WTC11 (cell line): ENCODE measurements at regions not wholly inside any gene's neighbourhood (a gene's known extent, or its start where the extent isn't known, plus 50 kb on each side); places are given as distances from the start of the nearest gene placed in this dataset.

Experiments used
- ATAC-seq: fragments of 200-7000 bp; cut with Tn5 transposase; 2 replicates; pipeline ENCODE4 v1.10.0; 2021; ENCODE audit warnings: mild to moderate bottlenecking, moderate library complexity
- CTCF ChIA-PET: fragments of 300-600 bp; sonication (Branson Sonifier 250); formaldehyde crosslinking; loops from one replicate; lab custom pipeline; 2021; ENCODE audit warnings: antibody characterized with exemption; lab: Charles Lee
- POLR2A ChIA-PET: fragments of 350-600 bp; sonication (Branson Sonifier 250); formaldehyde crosslinking; loops from one replicate; lab custom pipeline; 2021; ENCODE audit warnings: antibody characterized with exemption; lab: Charles Lee
- DNase-seq: peaks from one replicate; pipeline ENCODE4 v3.0.0; 2021; ENCODE audit warnings: low spot score
- H3K27ac Mint-ChIP-seq: 2 replicates; pipeline ENCODE4 v1.8.0; 2021; ENCODE audit warnings: mixed read lengths
- H3K27me3 Mint-ChIP-seq: 2 replicates; pipeline ENCODE4 v1.8.0; 2021; ENCODE audit warnings: low read depth, mild to moderate bottlenecking, moderate library complexity, mixed read lengths
- H3K36me3 Mint-ChIP-seq: 2 replicates; pipeline ENCODE4 v1.8.0; 2021; ENCODE audit warnings: mixed read lengths
- H3K4me1 Mint-ChIP-seq: 2 replicates; pipeline ENCODE4 v1.8.0; 2022; ENCODE audit warnings: mixed read lengths
- H3K4me3 Mint-ChIP-seq: 2 replicates; pipeline ENCODE4 v1.8.0; 2021; ENCODE audit warnings: mild to moderate bottlenecking, moderate library complexity, mixed read lengths
- H3K9me3 Mint-ChIP-seq: 2 replicates; pipeline ENCODE4 v1.8.0; 2021; ENCODE audit warnings: mixed read lengths
- CREM ChIP-seq: sonication (generic); formaldehyde crosslinking; IDR thresholded peaks from 2 replicates; pipeline ENCODE4 v1.8.1; 2022; ENCODE audit warnings: mild to moderate bottlenecking, missing genetic modification reagents, moderate library complexity
- ESRRA ChIP-seq: sonication (generic); formaldehyde crosslinking; IDR thresholded peaks from 2 replicates; pipeline ENCODE4 v1.8.1; 2022; ENCODE audit warnings: mild to moderate bottlenecking, missing genetic modification reagents, borderline replicate concordance
- GABPB1 ChIP-seq: sonication (generic); formaldehyde crosslinking; IDR thresholded peaks from 2 replicates; pipeline ENCODE4 v1.8.1; 2023; ENCODE audit warnings: mild to moderate bottlenecking, missing genetic modification reagents
- JUN ChIP-seq: sonication (generic); formaldehyde crosslinking; IDR thresholded peaks from 2 replicates; pipeline ENCODE4 v1.8.0; 2023; ENCODE audit warnings: mild to moderate bottlenecking, missing genetic modification reagents
- MXD4 ChIP-seq: fragments of 250-450 bp; sonication (Bioruptor Pico); IDR thresholded peaks from 2 replicates; pipeline ENCODE4 v1.8.0; 2021; ENCODE audit warnings: mild to moderate bottlenecking, moderate library complexity, borderline replicate concordance
- NFE2L1 ChIP-seq: sonication (generic); formaldehyde crosslinking; IDR thresholded peaks from 2 replicates; pipeline ENCODE4 v1.8.1; 2023; ENCODE audit warnings: missing genetic modification reagents
- ZBTB21 ChIP-seq: sonication (generic); formaldehyde crosslinking; IDR thresholded peaks from 2 replicates; pipeline ENCODE4 v1.8.1; 2023; ENCODE audit warnings: mild to moderate bottlenecking, missing genetic modification reagents, borderline replicate concordance
- ZNF121 ChIP-seq: sonication (generic); formaldehyde crosslinking; IDR thresholded peaks from 2 replicates; pipeline ENCODE4 v1.8.0; 2023; ENCODE audit warnings: missing genetic modification reagents
- ZNF263 ChIP-seq: sonication (generic); formaldehyde crosslinking; IDR thresholded peaks from 2 replicates; pipeline ENCODE4 v1.8.1; 2022; ENCODE audit warnings: low read depth, mild to moderate bottlenecking, moderate library complexity, missing genetic modification reagents
- ZNF317 ChIP-seq: sonication (generic); formaldehyde crosslinking; IDR thresholded peaks from 2 replicates; pipeline ENCODE4 v1.8.1; 2023; ENCODE audit warnings: low read depth, mild to moderate bottlenecking, moderate library complexity, missing genetic modification reagents, borderline replicate concordance
- ZNF416 ChIP-seq: fragments of 250-450 bp; sonication (Bioruptor Pico); IDR thresholded peaks from 2 replicates; pipeline ENCODE4 v1.9.0; 2021; ENCODE audit warnings: mild to moderate bottlenecking, inconsistent platforms
- TF ChIP-seq, protein P1 (sequence below): sonication (generic); formaldehyde crosslinking; conservative IDR thresholded peaks from 2 replicates; pipeline ENCODE4 v1.8.1; 2023; ENCODE audit warnings: mild to moderate bottlenecking, low read depth, missing genetic modification reagents, moderate library complexity
- TF ChIP-seq, protein P2 (sequence below): sonication (generic); formaldehyde crosslinking; IDR thresholded peaks from 2 replicates; pipeline ENCODE4 v1.8.1; 2022; ENCODE audit warnings: mild to moderate bottlenecking, moderate library complexity, missing genetic modification reagents
- TF ChIP-seq, protein P3 (sequence below): sonication (generic); formaldehyde crosslinking; IDR thresholded peaks from 2 replicates; pipeline ENCODE4 v1.8.1; 2022; ENCODE audit warnings: low read depth, mild to moderate bottlenecking, moderate library complexity, missing genetic modification reagents, borderline replicate concordance
- TF ChIP-seq, protein P4 (sequence below): sonication (generic); formaldehyde crosslinking; IDR thresholded peaks from 2 replicates; pipeline ENCODE4 v1.8.0; 2023; ENCODE audit warnings: missing genetic modification reagents
- TF ChIP-seq, protein P5 (sequence below): sonication (generic); formaldehyde crosslinking; IDR thresholded peaks from 2 replicates; pipeline ENCODE4 v1.8.1; 2023; ENCODE audit warnings: mild to moderate bottlenecking, missing genetic modification reagents
- TF ChIP-seq, protein P6 (sequence below): sonication (generic); formaldehyde crosslinking; IDR thresholded peaks from 2 replicates; pipeline ENCODE4 v1.8.0; 2022; ENCODE audit warnings: mild to moderate bottlenecking, missing genetic modification reagents
- TF ChIP-seq, protein P7 (sequence below): fragments of 200-600 bp; IDR thresholded peaks from 2 replicates; pipeline ENCODE4 v1.8.0; 2022; ENCODE audit warnings: antibody characterized with exemption
- TF ChIP-seq, protein P8 (sequence below): sonication (generic); formaldehyde crosslinking; IDR thresholded peaks from 2 replicates; pipeline ENCODE4 v1.8.0; 2022; ENCODE audit warnings: mild to moderate bottlenecking, missing genetic modification reagents
- TF ChIP-seq, protein P9 (sequence below): sonication (generic); formaldehyde crosslinking; IDR thresholded peaks from 2 replicates; pipeline ENCODE4 v1.8.1; 2023; ENCODE audit warnings: mild to moderate bottlenecking, missing genetic modification reagents, moderate library complexity

DNA sequence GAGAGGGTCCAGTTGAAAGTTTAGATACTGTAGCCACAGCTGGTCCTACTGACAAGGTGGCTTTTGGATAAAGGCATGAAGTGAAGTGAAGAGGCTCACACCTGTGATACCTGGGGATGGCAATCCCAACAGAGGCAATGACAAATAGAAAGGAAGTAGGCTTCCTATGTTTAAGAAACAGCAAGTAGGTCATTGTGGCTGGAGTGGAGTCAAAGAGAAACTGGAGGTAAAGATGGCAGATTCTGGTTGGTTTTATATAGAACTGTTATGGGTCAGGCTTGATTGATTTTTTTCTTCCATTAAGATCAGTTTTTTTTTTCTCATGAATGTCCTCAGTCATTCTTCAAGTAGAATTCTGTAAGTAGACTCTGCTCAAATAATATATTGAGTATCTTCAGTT is 79.5 kb downstream of the ANXA1 start:
- ChIA-PET CTCF (no interaction called here), POLR2A (no interaction called here)
- DNase-seq: no peak
- Mint-ChIP-seq H3K36me3 (no peaks in the 10 kb centered on the region), H3K4me1 (peaks cover 6% of the 10 kb centered on the region), H3K9me3 (no peaks in the 10 kb centered on the region), H3K27ac (no peak overlapping the region), H3K4me3 (no peak overlapping the region), H3K27me3 (no peaks in the 10 kb centered on the region)
- TF ChIP-seq NFE2L1 (no peak), ZNF317 (CRISPR knock-in tag) (no peak)
- TF ChIP-seq, protein P1, sequence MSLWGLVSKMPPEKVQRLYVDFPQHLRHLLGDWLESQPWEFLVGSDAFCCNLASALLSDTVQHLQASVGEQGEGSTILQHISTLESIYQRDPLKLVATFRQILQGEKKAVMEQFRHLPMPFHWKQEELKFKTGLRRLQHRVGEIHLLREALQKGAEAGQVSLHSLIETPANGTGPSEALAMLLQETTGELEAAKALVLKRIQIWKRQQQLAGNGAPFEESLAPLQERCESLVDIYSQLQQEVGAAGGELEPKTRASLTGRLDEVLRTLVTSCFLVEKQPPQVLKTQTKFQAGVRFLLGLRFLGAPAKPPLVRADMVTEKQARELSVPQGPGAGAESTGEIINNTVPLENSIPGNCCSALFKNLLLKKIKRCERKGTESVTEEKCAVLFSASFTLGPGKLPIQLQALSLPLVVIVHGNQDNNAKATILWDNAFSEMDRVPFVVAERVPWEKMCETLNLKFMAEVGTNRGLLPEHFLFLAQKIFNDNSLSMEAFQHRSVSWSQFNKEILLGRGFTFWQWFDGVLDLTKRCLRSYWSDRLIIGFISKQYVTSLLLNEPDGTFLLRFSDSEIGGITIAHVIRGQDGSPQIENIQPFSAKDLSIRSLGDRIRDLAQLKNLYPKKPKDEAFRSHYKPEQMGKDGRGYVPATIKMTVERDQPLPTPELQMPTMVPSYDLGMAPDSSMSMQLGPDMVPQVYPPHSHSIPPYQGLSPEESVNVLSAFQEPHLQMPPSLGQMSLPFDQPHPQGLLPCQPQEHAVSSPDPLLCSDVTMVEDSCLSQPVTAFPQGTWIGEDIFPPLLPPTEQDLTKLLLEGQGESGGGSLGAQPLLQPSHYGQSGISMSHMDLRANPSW (CRISPR knock-in tag): no peak
- TF ChIP-seq, protein P2, sequence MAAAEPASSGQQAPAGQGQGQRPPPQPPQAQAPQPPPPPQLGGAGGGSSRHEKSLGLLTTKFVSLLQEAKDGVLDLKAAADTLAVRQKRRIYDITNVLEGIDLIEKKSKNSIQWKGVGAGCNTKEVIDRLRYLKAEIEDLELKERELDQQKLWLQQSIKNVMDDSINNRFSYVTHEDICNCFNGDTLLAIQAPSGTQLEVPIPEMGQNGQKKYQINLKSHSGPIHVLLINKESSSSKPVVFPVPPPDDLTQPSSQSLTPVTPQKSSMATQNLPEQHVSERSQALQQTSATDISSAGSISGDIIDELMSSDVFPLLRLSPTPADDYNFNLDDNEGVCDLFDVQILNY (CRISPR knock-in tag): no peak
- no peak for ATAC-seq

DNA sequence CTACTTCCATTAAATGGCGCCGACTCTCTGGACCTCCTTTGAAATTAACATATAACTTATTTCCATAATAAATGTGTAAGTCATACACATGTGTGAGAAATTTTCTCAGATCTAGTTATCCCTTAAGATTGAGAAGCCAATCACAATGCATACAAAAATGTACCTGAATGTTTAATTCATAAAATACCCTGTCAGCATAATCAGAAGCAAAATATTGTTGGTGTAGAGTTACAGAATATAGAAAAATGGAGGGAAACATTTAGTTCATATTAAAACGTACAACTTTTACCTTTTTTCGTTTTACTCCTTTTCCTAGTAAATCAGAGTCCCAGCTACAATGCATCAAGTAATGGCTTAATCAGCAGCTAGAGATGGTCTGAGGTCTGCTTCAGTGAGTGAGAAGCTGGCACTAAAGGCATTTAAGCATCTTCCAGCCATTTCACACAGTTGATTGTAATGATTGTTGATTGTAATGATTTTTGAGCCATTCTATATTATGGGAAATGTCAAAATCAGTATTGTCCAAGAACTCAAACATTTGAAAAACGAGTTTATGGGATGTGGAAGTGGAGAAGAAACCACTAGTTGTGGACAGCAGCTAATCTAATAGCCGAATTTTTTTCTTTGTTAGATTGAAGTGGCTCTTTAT is 81.8 kb downstream of the ANXA1 start:
- H3K36me3 Mint-ChIP-seq: no peaks in the 10 kb centered on the region
- no peak overlapping the region for H3K27ac Mint-ChIP-seq
- ATAC-seq (no peak), DNase-seq (no peak)
- TF ChIP-seq MXD4: no peak
- TF ChIP-seq, protein P3, sequence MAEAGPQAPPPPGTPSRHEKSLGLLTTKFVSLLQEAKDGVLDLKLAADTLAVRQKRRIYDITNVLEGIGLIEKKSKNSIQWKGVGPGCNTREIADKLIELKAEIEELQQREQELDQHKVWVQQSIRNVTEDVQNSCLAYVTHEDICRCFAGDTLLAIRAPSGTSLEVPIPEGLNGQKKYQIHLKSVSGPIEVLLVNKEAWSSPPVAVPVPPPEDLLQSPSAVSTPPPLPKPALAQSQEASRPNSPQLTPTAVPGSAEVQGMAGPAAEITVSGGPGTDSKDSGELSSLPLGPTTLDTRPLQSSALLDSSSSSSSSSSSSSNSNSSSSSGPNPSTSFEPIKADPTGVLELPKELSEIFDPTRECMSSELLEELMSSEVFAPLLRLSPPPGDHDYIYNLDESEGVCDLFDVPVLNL (CRISPR knock-in tag): no peak
- TF ChIP-seq, protein P4, sequence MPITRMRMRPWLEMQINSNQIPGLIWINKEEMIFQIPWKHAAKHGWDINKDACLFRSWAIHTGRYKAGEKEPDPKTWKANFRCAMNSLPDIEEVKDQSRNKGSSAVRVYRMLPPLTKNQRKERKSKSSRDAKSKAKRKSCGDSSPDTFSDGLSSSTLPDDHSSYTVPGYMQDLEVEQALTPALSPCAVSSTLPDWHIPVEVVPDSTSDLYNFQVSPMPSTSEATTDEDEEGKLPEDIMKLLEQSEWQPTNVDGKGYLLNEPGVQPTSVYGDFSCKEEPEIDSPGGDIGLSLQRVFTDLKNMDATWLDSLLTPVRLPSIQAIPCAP (CRISPR knock-in tag): no peak
- no peak for TF ChIP-seq GABPB1 (CRISPR knock-in tag)
- TF ChIP-seq ZNF416 (CRISPR knock-in tag): no peak
- no peak for TF ChIP-seq ZNF121 (CRISPR knock-in tag)
- TF ChIP-seq, protein P5, sequence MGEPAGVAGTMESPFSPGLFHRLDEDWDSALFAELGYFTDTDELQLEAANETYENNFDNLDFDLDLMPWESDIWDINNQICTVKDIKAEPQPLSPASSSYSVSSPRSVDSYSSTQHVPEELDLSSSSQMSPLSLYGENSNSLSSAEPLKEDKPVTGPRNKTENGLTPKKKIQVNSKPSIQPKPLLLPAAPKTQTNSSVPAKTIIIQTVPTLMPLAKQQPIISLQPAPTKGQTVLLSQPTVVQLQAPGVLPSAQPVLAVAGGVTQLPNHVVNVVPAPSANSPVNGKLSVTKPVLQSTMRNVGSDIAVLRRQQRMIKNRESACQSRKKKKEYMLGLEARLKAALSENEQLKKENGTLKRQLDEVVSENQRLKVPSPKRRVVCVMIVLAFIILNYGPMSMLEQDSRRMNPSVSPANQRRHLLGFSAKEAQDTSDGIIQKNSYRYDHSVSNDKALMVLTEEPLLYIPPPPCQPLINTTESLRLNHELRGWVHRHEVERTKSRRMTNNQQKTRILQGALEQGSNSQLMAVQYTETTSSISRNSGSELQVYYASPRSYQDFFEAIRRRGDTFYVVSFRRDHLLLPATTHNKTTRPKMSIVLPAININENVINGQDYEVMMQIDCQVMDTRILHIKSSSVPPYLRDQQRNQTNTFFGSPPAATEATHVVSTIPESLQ: no peak
- POLR2A ChIA-PET: no interaction called here
- H3K27me3 Mint-ChIP-seq: no peaks in the 10 kb centered on the region
- CTCF ChIA-PET: no interaction called here
- H3K4me3 Mint-ChIP-seq: no peak overlapping the region
- H3K9me3 Mint-ChIP-seq: no peaks in the 10 kb centered on the region
- peaks cover 7% of the 10 kb centered on the region for H3K4me1 Mint-ChIP-seq

DNA sequence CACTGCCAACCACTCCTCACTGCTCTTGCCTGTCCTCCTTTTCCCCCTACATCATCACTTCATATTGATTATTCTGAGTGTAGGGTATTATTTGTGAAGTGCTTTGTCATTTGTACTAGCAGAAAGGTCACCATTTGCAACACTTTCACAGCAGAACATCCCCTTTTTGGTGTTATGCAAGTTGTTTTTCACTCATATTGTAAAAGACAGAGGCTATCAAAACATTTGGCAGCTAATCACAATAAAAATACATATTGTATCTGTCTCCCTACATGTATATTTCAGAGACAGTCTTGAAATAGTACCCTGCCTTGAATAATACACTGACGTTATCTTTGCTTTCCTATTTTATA is 82.3 kb downstream of the ANXA1 start:
- peaks cover 7% of the 10 kb centered on the region for H3K4me1 Mint-ChIP-seq
- DNase-seq: no peak
- no peak overlapping the region for H3K27ac Mint-ChIP-seq
- no peaks in the 10 kb centered on the region for H3K36me3 Mint-ChIP-seq
- no peak overlapping the region for H3K4me3 Mint-ChIP-seq
- no peaks in the 10 kb centered on the region for H3K27me3 Mint-ChIP-seq
- CTCF ChIA-PET: no interaction called here
- H3K9me3 Mint-ChIP-seq: no peaks in the 10 kb centered on the region
- POLR2A ChIA-PET: no interaction called here
- ATAC-seq: no peak
- no peak for TF ChIP-seq ZNF263 (CRISPR knock-in tag)
- no peak for TF ChIP-seq CREM
- TF ChIP-seq, protein P6, sequence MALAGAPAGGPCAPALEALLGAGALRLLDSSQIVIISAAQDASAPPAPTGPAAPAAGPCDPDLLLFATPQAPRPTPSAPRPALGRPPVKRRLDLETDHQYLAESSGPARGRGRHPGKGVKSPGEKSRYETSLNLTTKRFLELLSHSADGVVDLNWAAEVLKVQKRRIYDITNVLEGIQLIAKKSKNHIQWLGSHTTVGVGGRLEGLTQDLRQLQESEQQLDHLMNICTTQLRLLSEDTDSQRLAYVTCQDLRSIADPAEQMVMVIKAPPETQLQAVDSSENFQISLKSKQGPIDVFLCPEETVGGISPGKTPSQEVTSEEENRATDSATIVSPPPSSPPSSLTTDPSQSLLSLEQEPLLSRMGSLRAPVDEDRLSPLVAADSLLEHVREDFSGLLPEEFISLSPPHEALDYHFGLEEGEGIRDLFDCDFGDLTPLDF (CRISPR knock-in tag): no peak
- TF ChIP-seq ZBTB21 (CRISPR knock-in tag): no peak
- TF ChIP-seq ESRRA (CRISPR knock-in tag): no peak
- TF ChIP-seq, protein P7, sequence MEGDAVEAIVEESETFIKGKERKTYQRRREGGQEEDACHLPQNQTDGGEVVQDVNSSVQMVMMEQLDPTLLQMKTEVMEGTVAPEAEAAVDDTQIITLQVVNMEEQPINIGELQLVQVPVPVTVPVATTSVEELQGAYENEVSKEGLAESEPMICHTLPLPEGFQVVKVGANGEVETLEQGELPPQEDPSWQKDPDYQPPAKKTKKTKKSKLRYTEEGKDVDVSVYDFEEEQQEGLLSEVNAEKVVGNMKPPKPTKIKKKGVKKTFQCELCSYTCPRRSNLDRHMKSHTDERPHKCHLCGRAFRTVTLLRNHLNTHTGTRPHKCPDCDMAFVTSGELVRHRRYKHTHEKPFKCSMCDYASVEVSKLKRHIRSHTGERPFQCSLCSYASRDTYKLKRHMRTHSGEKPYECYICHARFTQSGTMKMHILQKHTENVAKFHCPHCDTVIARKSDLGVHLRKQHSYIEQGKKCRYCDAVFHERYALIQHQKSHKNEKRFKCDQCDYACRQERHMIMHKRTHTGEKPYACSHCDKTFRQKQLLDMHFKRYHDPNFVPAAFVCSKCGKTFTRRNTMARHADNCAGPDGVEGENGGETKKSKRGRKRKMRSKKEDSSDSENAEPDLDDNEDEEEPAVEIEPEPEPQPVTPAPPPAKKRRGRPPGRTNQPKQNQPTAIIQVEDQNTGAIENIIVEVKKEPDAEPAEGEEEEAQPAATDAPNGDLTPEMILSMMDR: no peak
- TF ChIP-seq, protein P8, sequence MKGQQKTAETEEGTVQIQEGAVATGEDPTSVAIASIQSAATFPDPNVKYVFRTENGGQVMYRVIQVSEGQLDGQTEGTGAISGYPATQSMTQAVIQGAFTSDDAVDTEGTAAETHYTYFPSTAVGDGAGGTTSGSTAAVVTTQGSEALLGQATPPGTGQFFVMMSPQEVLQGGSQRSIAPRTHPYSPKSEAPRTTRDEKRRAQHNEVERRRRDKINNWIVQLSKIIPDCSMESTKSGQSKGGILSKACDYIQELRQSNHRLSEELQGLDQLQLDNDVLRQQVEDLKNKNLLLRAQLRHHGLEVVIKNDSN (CRISPR knock-in tag): no peak
- TF ChIP-seq JUN (CRISPR knock-in tag): no peak
- TF ChIP-seq, protein P9, sequence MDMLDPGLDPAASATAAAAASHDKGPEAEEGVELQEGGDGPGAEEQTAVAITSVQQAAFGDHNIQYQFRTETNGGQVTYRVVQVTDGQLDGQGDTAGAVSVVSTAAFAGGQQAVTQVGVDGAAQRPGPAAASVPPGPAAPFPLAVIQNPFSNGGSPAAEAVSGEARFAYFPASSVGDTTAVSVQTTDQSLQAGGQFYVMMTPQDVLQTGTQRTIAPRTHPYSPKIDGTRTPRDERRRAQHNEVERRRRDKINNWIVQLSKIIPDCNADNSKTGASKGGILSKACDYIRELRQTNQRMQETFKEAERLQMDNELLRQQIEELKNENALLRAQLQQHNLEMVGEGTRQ (CRISPR knock-in tag): no peak
